H9 (cell line): ENCODE measurements at regions not wholly inside any gene's neighbourhood (a gene's known extent, or its start where the extent isn't known, plus 50 kb on each side); places are given as distances from the start of the nearest gene placed in this dataset.

Experiments
- DNase-seq: peaks from one replicate; pipeline ENCODE4 v3.0.0-alpha.2; 2017
- H2AFZ ChIP-seq: one replicate; pipeline ENCODE4 v1.6.1; 2013; ENCODE audit warnings: mild to moderate bottlenecking, low read length, control low read depth, moderate library complexity
- H2AK5ac ChIP-seq: 2 replicates; pipeline ENCODE4 v1.6.1; 2013; ENCODE audit warnings: low read length, control low read depth, mixed read lengths; ENCODE audit not compliant: insufficient read length
- H2BK120ac ChIP-seq: one replicate; pipeline ENCODE4 v1.6.1; 2013; ENCODE audit warnings: low read depth, mild to moderate bottlenecking, low read length, control low read depth, inconsistent platforms; ENCODE audit not compliant: poor library complexity, severe bottlenecking
- H2BK12ac ChIP-seq: 2 replicates; pipeline ENCODE4 v1.6.1; 2013; ENCODE audit warnings: low read length, control low read depth, mixed read lengths, low read depth; ENCODE audit not compliant: insufficient read length
- H2BK15ac ChIP-seq: 2 replicates; pipeline ENCODE4 v1.6.1; 2013; ENCODE audit warnings: low read depth, low read length, control low read depth
- H2BK20ac ChIP-seq: one replicate; pipeline ENCODE4 v1.6.1; 2013; ENCODE audit warnings: low read depth, mild to moderate bottlenecking, low read length, control low read depth, inconsistent platforms; ENCODE audit not compliant: poor library complexity, severe bottlenecking
- H2BK5ac ChIP-seq: 2 replicates; pipeline ENCODE4 v1.6.1; 2013; ENCODE audit warnings: low read length, control low read depth, mixed read lengths; ENCODE audit not compliant: insufficient read length
- H3K14ac ChIP-seq: 2 replicates; pipeline ENCODE4 v1.6.1; 2013; ENCODE audit warnings: low read length, control low read depth; ENCODE audit not compliant: insufficient read depth
- H3K18ac ChIP-seq: 2 replicates; pipeline ENCODE4 v1.6.1; 2013; ENCODE audit warnings: low read depth, mild to moderate bottlenecking, mixed read lengths, low read length, control low read depth; ENCODE audit not compliant: insufficient read length
- H3K23ac ChIP-seq: 2 replicates; pipeline ENCODE4 v1.6.1; 2013; ENCODE audit warnings: low read length, control low read depth, mixed read lengths, low read depth; ENCODE audit not compliant: insufficient read length
- H3K23me2 ChIP-seq: 2 replicates; pipeline ENCODE4 v1.6.1; 2013; ENCODE audit warnings: low read depth, mild to moderate bottlenecking, mixed read lengths, low read length, control low read depth; ENCODE audit not compliant: insufficient read length, poor library complexity, severe bottlenecking
- H3K27ac ChIP-seq: 2 replicates; pipeline ENCODE4 v1.5.1; 2013; ENCODE audit warnings: low read length, control low read depth, mixed read lengths, low read depth; ENCODE audit not compliant: insufficient read length
- H3K27me3 ChIP-seq: 2 replicates; pipeline ENCODE4 v1.6.1; 2013; ENCODE audit warnings: low read length, control low read depth, inconsistent platforms; ENCODE audit not compliant: insufficient read depth
- H3K4ac ChIP-seq: 2 replicates; pipeline ENCODE4 v1.6.1; 2013; ENCODE audit warnings: low read depth, mild to moderate bottlenecking, control low read depth, inconsistent platforms, low read length, moderate library complexity
- H3K4me1 ChIP-seq: 2 replicates; pipeline ENCODE4 v1.6.1; 2013; ENCODE audit warnings: low read length, control low read depth, inconsistent platforms; ENCODE audit not compliant: insufficient read depth
- H3K4me2 ChIP-seq: 2 replicates; pipeline ENCODE4 v1.6.1; 2013; ENCODE audit warnings: low read length, control low read depth, mixed read lengths; ENCODE audit not compliant: insufficient read length, insufficient read depth
- H3K56ac ChIP-seq: 2 replicates; pipeline ENCODE4 v1.6.1; 2013; ENCODE audit warnings: low read depth, mild to moderate bottlenecking, mixed read lengths, low read length, control low read depth; ENCODE audit not compliant: insufficient read length
- H3K79me1 ChIP-seq: 2 replicates; pipeline ENCODE4 v1.6.1; 2013; ENCODE audit warnings: low read depth, mild to moderate bottlenecking, moderate library complexity, low read length, control low read depth, inconsistent platforms; ENCODE audit not compliant: insufficient read depth, poor library complexity, severe bottlenecking
- H3K79me2 ChIP-seq: 2 replicates; pipeline ENCODE4 v1.6.1; 2013; ENCODE audit warnings: low read length, control low read depth, inconsistent platforms; ENCODE audit not compliant: insufficient read depth
- H3K9ac ChIP-seq: 2 replicates; pipeline ENCODE4 v1.6.1; 2013; ENCODE audit warnings: low read length, control low read depth, mixed read lengths; ENCODE audit not compliant: insufficient read length; ENCODE audit errors: extremely low read depth
- H3K9me3 ChIP-seq: one replicate; pipeline ENCODE4 v1.6.1; 2013; ENCODE audit warnings: low read depth, low read length, inconsistent platforms; ENCODE audit not compliant: control insufficient read depth
- H3T11ph ChIP-seq: one replicate; pipeline ENCODE4 v1.6.1; 2013; ENCODE audit warnings: mild to moderate bottlenecking, low read length, control low read depth, inconsistent platforms
- H4K20me1 ChIP-seq: one replicate; pipeline ENCODE4 v1.6.1; 2013; ENCODE audit not compliant: control insufficient read depth, insufficient read length, insufficient read depth
- H4K5ac ChIP-seq: 2 replicates; pipeline ENCODE4 v1.6.1; 2013; ENCODE audit warnings: low read depth, mild to moderate bottlenecking, mixed read lengths, low read length, control low read depth; ENCODE audit not compliant: insufficient read length
- H4K8ac ChIP-seq: replicated peaks from 2 replicates; pipeline ENCODE4 v1.6.1; 2013; ENCODE audit warnings: low read length, control low read depth, mixed read lengths, low read depth; ENCODE audit not compliant: insufficient read length
- H4K91ac ChIP-seq: 2 replicates; pipeline ENCODE4 v1.6.1; 2013; ENCODE audit warnings: low read depth, mild to moderate bottlenecking, moderate library complexity, mixed read lengths, low read length, control low read depth; ENCODE audit not compliant: insufficient read length
- H3K27ac Mint-ChIP-seq, 3 experiments: 2 replicates in 2 of 3; 3 replicates in 1 of 3; pipeline ENCODE4 v1.8.0; 2020 to 2021; ENCODE audit warnings: mixed read lengths in 3 of 3, mild to moderate bottlenecking in 1 of 3, moderate library complexity in 1 of 3
- H3K27me3 Mint-ChIP-seq: 2 replicates; pipeline ENCODE4 v1.8.0; 2021; ENCODE audit warnings: low read depth, mild to moderate bottlenecking, moderate library complexity, mixed read lengths
- H3K36me3 Mint-ChIP-seq, 3 experiments: 2 replicates in 2 of 3; 3 replicates in 1 of 3; pipeline ENCODE4 v1.8.0; 2020 to 2021; ENCODE audit warnings: low read depth in 3 of 3, mixed read lengths in 3 of 3; ENCODE audit not compliant: insufficient read depth in 1 of 3
- H3K4me1 Mint-ChIP-seq, 2 experiments: 2 replicates each; pipeline ENCODE4 v1.8.0; 2020; ENCODE audit warnings: mixed read lengths in 2 of 2
- H3K4me3 Mint-ChIP-seq, 2 experiments: 2 replicates in 1 of 2; 3 replicates in 1 of 2; pipeline ENCODE4 v1.8.0; 2020 to 2021; ENCODE audit warnings: mild to moderate bottlenecking in 2 of 2, mixed read lengths in 2 of 2, moderate library complexity in 1 of 2
- H3K9me3 Mint-ChIP-seq, 2 experiments: 2 replicates in 1 of 2; 3 replicates in 1 of 2; pipeline ENCODE4 v1.8.0; 2020; ENCODE audit warnings: mild to moderate bottlenecking in 2 of 2, mixed read lengths in 2 of 2, moderate library complexity in 1 of 2
- WGBS: extraction: QIAGEN DNeasy Blood & Tissue Kit; methylation state at CpG from one replicate; pipeline ENCODE4 v1.1.7; 2013; ENCODE audit warnings: missing lambda C conversion rate, low lambda C conversion rate, mixed read lengths; ENCODE audit not compliant: insufficient read length; ENCODE audit errors: extremely low coverage; 5-methylcytosine and 5-hydroxymethylcytosine counted together
- TF ChIP-seq, protein P1 (sequence below): fragments of 200-600 bp; sonication (generic); conservative IDR thresholded peaks from 3 replicates; pipeline ENCODE4 v1.8.0; 2021; ENCODE audit warnings: antibody characterized with exemption, mild to moderate bottlenecking

DNA sequence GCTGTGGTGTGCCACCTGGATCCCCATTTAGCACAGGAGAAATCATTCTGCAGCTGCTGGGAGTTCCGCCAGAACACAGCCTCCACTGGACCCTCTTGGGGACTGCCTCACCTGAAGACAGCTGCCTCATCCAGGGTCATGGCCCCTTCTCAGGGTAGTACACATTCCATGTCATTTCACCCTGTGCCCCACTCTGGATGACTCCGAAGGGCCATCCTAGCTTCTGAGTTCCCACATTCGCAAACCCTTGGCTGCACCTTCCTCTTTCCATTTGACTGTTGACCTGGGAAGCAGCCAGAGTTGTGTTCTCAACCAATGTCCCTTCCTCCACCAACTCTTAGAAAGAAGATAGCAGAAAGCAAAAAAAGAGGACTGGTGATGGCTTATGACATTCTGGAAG lies 125.6 kb upstream of the TBX20 start:
- Histone ChIP-seq H3K18ac (no peak overlapping the region), H2BK12ac (no peak overlapping the region), H3K4me2 (no peak overlapping the region), H2BK5ac (no peak overlapping the region), H2BK20ac (no peak overlapping the region), H3K23ac (no peak overlapping the region), H3K79me2 (peaks cover 2% of the 10 kb centered on the region; the same call in 1 of the 2 replicates), H2BK15ac (no peak overlapping the region), H4K5ac (no peak overlapping the region), H2BK120ac (no peak overlapping the region), H3K9ac (no peak overlapping the region), H2AK5ac (no peak overlapping the region), H2AFZ (no peak overlapping the region), H3K27me3 (no peaks in the 10 kb centered on the region), H3T11ph (no peak overlapping the region), H4K20me1 (no peaks in the 10 kb centered on the region), H3K9me3 (no peaks in the 10 kb centered on the region), H3K4ac (no peak overlapping the region), H3K56ac (no peak overlapping the region), H3K79me1 (no peaks in the 10 kb centered on the region), H3K23me2 (no peaks in the 10 kb centered on the region), H4K8ac (no peak overlapping the region), H3K14ac (no peak overlapping the region), H4K91ac (no peak overlapping the region), H3K27ac (no peak overlapping the region), H3K4me1 (no peaks in the 10 kb centered on the region)
- no peak overlapping the region for H3K27ac Mint-ChIP-seq
- H3K4me3 Mint-ChIP-seq, result no peak overlapping the region
- H3K4me1 Mint-ChIP-seq, result no peaks in the 10 kb centered on the region
- WGBS, result no CpG with 5 or more reads among the region's 3 CpGs
- H3K9me3 Mint-ChIP-seq, result peaks cover 0 to 3% of the 10 kb centered on the region in 2 experiments; a peak in 2 of 5 replicates
- peaks cover 12% of the 10 kb centered on the region for H3K27me3 Mint-ChIP-seq
- H3K36me3 Mint-ChIP-seq, result peaks cover 0 to 2% (median under 1%) of the 10 kb centered on the region in 3 experiments; a peak in 4 of 7 replicates
- DNase-seq, result no peak
- TF ChIP-seq, protein P1, sequence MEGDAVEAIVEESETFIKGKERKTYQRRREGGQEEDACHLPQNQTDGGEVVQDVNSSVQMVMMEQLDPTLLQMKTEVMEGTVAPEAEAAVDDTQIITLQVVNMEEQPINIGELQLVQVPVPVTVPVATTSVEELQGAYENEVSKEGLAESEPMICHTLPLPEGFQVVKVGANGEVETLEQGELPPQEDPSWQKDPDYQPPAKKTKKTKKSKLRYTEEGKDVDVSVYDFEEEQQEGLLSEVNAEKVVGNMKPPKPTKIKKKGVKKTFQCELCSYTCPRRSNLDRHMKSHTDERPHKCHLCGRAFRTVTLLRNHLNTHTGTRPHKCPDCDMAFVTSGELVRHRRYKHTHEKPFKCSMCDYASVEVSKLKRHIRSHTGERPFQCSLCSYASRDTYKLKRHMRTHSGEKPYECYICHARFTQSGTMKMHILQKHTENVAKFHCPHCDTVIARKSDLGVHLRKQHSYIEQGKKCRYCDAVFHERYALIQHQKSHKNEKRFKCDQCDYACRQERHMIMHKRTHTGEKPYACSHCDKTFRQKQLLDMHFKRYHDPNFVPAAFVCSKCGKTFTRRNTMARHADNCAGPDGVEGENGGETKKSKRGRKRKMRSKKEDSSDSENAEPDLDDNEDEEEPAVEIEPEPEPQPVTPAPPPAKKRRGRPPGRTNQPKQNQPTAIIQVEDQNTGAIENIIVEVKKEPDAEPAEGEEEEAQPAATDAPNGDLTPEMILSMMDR, result no peak
